ENCODE measurements at regions not wholly inside any gene's neighbourhood (a gene's known extent, or its start where the extent isn't known, plus 50 kb on each side); places are given as distances from the start of the nearest gene placed in this dataset.

- POLR2A ChIA-PET = no interaction called here
- TF ChIP-seq, protein P1, sequence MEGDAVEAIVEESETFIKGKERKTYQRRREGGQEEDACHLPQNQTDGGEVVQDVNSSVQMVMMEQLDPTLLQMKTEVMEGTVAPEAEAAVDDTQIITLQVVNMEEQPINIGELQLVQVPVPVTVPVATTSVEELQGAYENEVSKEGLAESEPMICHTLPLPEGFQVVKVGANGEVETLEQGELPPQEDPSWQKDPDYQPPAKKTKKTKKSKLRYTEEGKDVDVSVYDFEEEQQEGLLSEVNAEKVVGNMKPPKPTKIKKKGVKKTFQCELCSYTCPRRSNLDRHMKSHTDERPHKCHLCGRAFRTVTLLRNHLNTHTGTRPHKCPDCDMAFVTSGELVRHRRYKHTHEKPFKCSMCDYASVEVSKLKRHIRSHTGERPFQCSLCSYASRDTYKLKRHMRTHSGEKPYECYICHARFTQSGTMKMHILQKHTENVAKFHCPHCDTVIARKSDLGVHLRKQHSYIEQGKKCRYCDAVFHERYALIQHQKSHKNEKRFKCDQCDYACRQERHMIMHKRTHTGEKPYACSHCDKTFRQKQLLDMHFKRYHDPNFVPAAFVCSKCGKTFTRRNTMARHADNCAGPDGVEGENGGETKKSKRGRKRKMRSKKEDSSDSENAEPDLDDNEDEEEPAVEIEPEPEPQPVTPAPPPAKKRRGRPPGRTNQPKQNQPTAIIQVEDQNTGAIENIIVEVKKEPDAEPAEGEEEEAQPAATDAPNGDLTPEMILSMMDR (IDR thresholded peaks at IDR 0.05; ENCODE audit: control extremely low read depth, extremely low read depth, low read depth, missing control alignments) = no peak
- CTCF ChIA-PET = no interaction called here
- no peak for DNase-seq (ENCODE audit: extremely low spot score)
Observed at GRCh38 chr12:32946504-32947131, 50.0 kb upstream of the PKP2 start.

Measured in GM10248 (cell line).